HCT116 (cell line): ENCODE measurements at regions not wholly inside any gene's neighbourhood (a gene's known extent, or its start where the extent isn't known, plus 50 kb on each side); places are given as distances from the start of the nearest gene placed in this dataset.

ENCODE experiments used
- ATAC-seq: fragments of 200-7000 bp; cut with Tn5 transposase; 2 replicates; pipeline ENCODE4 v1.9.1; 2020; ENCODE audit warnings: mild to moderate bottlenecking, moderate library complexity
- BruUV-seq: library from RNA; stranded (reverse); fragments of 400-500 nt; replicated peaks from 2 replicates; lab custom pipeline; 2021; lab: Mats Ljungman, UMichigan
- CTCF ChIA-PET: fragments of 300-600 bp; sonication (Branson Sonifier 250); formaldehyde crosslinking; loops from one replicate; lab custom pipeline; 2021; ENCODE audit warnings: antibody characterized with exemption; lab: Charles Lee
- POLR2A ChIA-PET: fragments of 300-600, 350-600 bp; sonication (Branson Sonifier 250); formaldehyde crosslinking; loops from one replicate; lab custom pipeline; 2021; ENCODE audit warnings: antibody characterized with exemption; lab: Charles Lee
- RAD21 ChIA-PET, 2 experiments: fragments of 300-600 bp; sonication (Branson Sonifier 250); formaldehyde crosslinking; loops; one replicate each; lab custom pipeline; 2023; ENCODE audit warnings: low total read pairs in 2 of 2; ENCODE audit not compliant: uncharacterized antibody in 2 of 2, unreplicated experiment in 2 of 2, low non-redundant PET in 1 of 2; lab: Charles Lee
- DNase-seq: peaks from one replicate; pipeline ENCODE4 v3.0.0-alpha.2; 2010; ENCODE audit warnings: low read depth, low spot score
- H2AFZ ChIP-seq: fragments of 200-600 bp; shearing (Covaris generic), sonication (generic); 2 replicates; pipeline ENCODE4 v1.6.1; 2017; ENCODE audit warnings: low read depth, mixed run types, mixed read lengths, antibody characterized with exemption, low read length; ENCODE audit not compliant: poor library complexity, severe bottlenecking
- H3K27ac ChIP-seq: 2 replicates; pipeline ENCODE4 v1.5.1; 2012; ENCODE audit warnings: low read depth, low read length
- H3K27me3 ChIP-seq: fragments of 200-600 bp; sonication (generic); 2 replicates; pipeline ENCODE4 v1.6.1; 2016; ENCODE audit warnings: mixed run types, low read length, mixed read lengths; ENCODE audit not compliant: insufficient read depth
- H3K36me3 ChIP-seq, 2 experiments: fragments of 200-500 bp in 1 of 2; fragments of 200-600 bp in 1 of 2; sonication (Bioruptor generic) in 1 of 2; sonication (generic) in 1 of 2; 2 replicates each; pipeline versions ENCODE4 v1.5.1 to v1.6.1; 2014 to 2016; ENCODE audit warnings: low read length in 2 of 2, inconsistent platforms in 1 of 2, mixed read lengths in 1 of 2, mixed run types in 1 of 2; ENCODE audit not compliant: insufficient read depth in 2 of 2, control insufficient read depth in 1 of 2
- H3K4me1 ChIP-seq, 2 experiments: fragments of 200-600 bp in 1 of 2; sonication (generic) in 1 of 2; 2 replicates each; pipeline versions ENCODE4 v1.5.1 to v1.6.1; 2012 to 2017; ENCODE audit warnings: low read length in 2 of 2, inconsistent platforms in 1 of 2, mild to moderate bottlenecking in 1 of 2, mixed read lengths in 1 of 2, mixed run types in 1 of 2, moderate library complexity in 1 of 2; ENCODE audit not compliant: insufficient read depth in 2 of 2, control insufficient read depth in 1 of 2
- H3K4me2 ChIP-seq: fragments of 200-600 bp; sonication (generic); 2 replicates; pipeline ENCODE4 v1.6.1; 2017; ENCODE audit warnings: mixed run types, low read length, mixed read lengths
- H3K4me3 ChIP-seq, 2 experiments: fragments of 200-600 bp in 1 of 2; sonication (generic) in 1 of 2; replicated peaks in 1 of 2; 2 replicates each; pipeline ENCODE4 v1.5.1; 2011 to 2016; ENCODE audit warnings: low read length in 2 of 2, control low read depth in 1 of 2, low read depth in 1 of 2, mild to moderate bottlenecking in 1 of 2, mixed read lengths in 1 of 2, mixed run types in 1 of 2
- H3K79me2 ChIP-seq: fragments of 200-600 bp; sonication (generic); 2 replicates; pipeline ENCODE4 v1.6.1; 2017; ENCODE audit warnings: mild to moderate bottlenecking, mixed run types, low read length, moderate library complexity, mixed read lengths; ENCODE audit not compliant: insufficient read depth
- H3K9ac ChIP-seq: fragments of 200-600 bp; sonication (generic); 2 replicates; pipeline ENCODE4 v1.6.1; 2016; ENCODE audit warnings: low read length, mixed read lengths
- H3K9me2 ChIP-seq: fragments of 200-600 bp; sonication (generic), shearing (Covaris generic); 2 replicates; pipeline ENCODE4 v1.6.1; 2017; ENCODE audit warnings: mixed run types, mild to moderate bottlenecking, moderate library complexity; ENCODE audit not compliant: insufficient read depth
- H3K9me3 ChIP-seq, 2 experiments: fragments of 200-500 bp in 1 of 2; fragments of 200-600 bp in 1 of 2; sonication (Bioruptor generic) in 1 of 2; sonication (generic) in 1 of 2; 2 replicates each; pipeline ENCODE4 v1.6.1; 2014 to 2017; ENCODE audit warnings: low read length in 2 of 2, mixed read lengths in 2 of 2, inconsistent platforms in 1 of 2, low read depth in 1 of 2, mild to moderate bottlenecking in 1 of 2, mixed run types in 1 of 2, moderate library complexity in 1 of 2; ENCODE audit not compliant: control insufficient read depth in 1 of 2, insufficient read depth in 1 of 2
- H4K20me1 ChIP-seq: fragments of 200-600 bp; sonication (generic), shearing (Covaris generic); 2 replicates; pipeline ENCODE4 v1.6.1; 2017; ENCODE audit warnings: mixed run types, mild to moderate bottlenecking, moderate library complexity; ENCODE audit not compliant: insufficient read depth
- ATF3 ChIP-seq: IDR thresholded peaks from 2 replicates; pipeline ENCODE4 v1.6.1; 2012
- CBX3 ChIP-seq: IDR thresholded peaks from 2 replicates; pipeline ENCODE4 v1.6.1; 2012; ENCODE audit warnings: low read depth
- CEBPB ChIP-seq: IDR thresholded peaks from 2 replicates; pipeline ENCODE4 v1.6.1; 2012; ENCODE audit warnings: low read depth
- CTCF ChIP-seq, 3 experiments: fragments of 200-600 bp in 1 of 3; sonication (generic) in 1 of 3; IDR thresholded peaks in 2 of 3; conservative IDR thresholded peaks in 1 of 3; 2 replicates each; pipeline ENCODE4 v1.5.1; 2012 to 2017; ENCODE audit warnings: low read depth in 2 of 3, low read length in 2 of 3, antibody characterized with exemption in 1 of 3, borderline replicate concordance in 1 of 3, control low read depth in 1 of 3, mild to moderate bottlenecking in 1 of 3, mixed read lengths in 1 of 3, mixed run types in 1 of 3, moderate library complexity in 1 of 3; ENCODE audit not compliant: insufficient read depth in 1 of 3
- ELF1 ChIP-seq: IDR thresholded peaks from 2 replicates; pipeline ENCODE4 v1.6.1; 2012; ENCODE audit warnings: low read depth, borderline replicate concordance
- EZH2 ChIP-seq: fragments of 200-600 bp; sonication (generic); IDR thresholded peaks from 2 replicates; pipeline ENCODE4 v1.6.1; 2017; ENCODE audit warnings: antibody characterized with exemption, mixed run types
- EZH2phosphoT487 ChIP-seq: fragments of 200-600 bp; IDR thresholded peaks from 2 replicates; pipeline ENCODE4 v1.6.1; 2018; ENCODE audit warnings: antibody characterized with exemption, borderline replicate concordance
- FOSL1 ChIP-seq: IDR thresholded peaks from 2 replicates; pipeline ENCODE4 v1.6.1; 2012; ENCODE audit warnings: low read depth
- JUND ChIP-seq: IDR thresholded peaks from 2 replicates; pipeline ENCODE4 v1.6.1; 2012
- POLR2A ChIP-seq: IDR thresholded peaks from 2 replicates; pipeline ENCODE4 v1.7.0; 2011; ENCODE audit warnings: borderline replicate concordance; ENCODE audit not compliant: insufficient read depth, insufficient read length; ENCODE audit errors: extremely low read depth
- REST ChIP-seq: IDR thresholded peaks from 2 replicates; pipeline ENCODE4 v1.6.1; 2012; ENCODE audit warnings: low read depth
- SIN3A ChIP-seq: IDR thresholded peaks from 2 replicates; pipeline ENCODE4 v1.6.1; 2012; ENCODE audit warnings: low read depth
- SRF ChIP-seq: IDR thresholded peaks from 2 replicates; pipeline ENCODE4 v1.6.1; 2012; ENCODE audit warnings: low read depth
- YY1 ChIP-seq: IDR thresholded peaks from 2 replicates; pipeline ENCODE4 v1.6.1; 2011; ENCODE audit warnings: low read length, low read depth, moderate library complexity, mild to moderate bottlenecking; ENCODE audit not compliant: insufficient replicate concordance; ENCODE audit errors: extremely low read depth
- ZBTB33 ChIP-seq: IDR thresholded peaks from 2 replicates; pipeline ENCODE4 v1.6.1; 2011; ENCODE audit warnings: mild to moderate bottlenecking, low read length, moderate library complexity; ENCODE audit not compliant: insufficient replicate concordance; ENCODE audit errors: extremely low read depth
- ZFX ChIP-seq: fragments of 450-650 bp; IDR thresholded peaks from 2 replicates; pipeline ENCODE4 v1.6.1; 2017
- ZNF274 ChIP-seq: fragments of 200-500 bp; sonication (Bioruptor generic); IDR thresholded peaks from 2 replicates; pipeline ENCODE4 v1.6.1; 2014; ENCODE audit warnings: mild to moderate bottlenecking, low read depth, low read length, inconsistent platforms
- intact Hi-C: fragments of 100-400 bp; cut with micrococcal nuclease; formaldehyde crosslinking; loops from 2 replicates; pipeline ENCODE4 v1.10.0; 2022

- Histone ChIP-seq H3K4me2 (no peak overlapping the region), H3K79me2 (no peaks in the 10 kb centered on the region), H3K4me3 (no peak overlapping the region), H2AFZ (no peak overlapping the region), H4K20me1 (no peaks in the 10 kb centered on the region), H3K9me3 (no peaks in the 10 kb centered on the region), H3K27me3 (no peaks in the 10 kb centered on the region)
- intact Hi-C loops, result no loop called here
- BruUV-seq, result no TSS peak
- ATAC-seq, result no peak
- no peak for TF ChIP-seq YY1
- TF ChIP-seq ZBTB33, result no peak
- TF ChIP-seq EZH2phosphoT487, result no peak
- TF ChIP-seq POLR2A, result no peak
- no peak for TF ChIP-seq CBX3
- TF ChIP-seq ELF1, result no peak
- no peak for TF ChIP-seq SIN3A
- no peak for TF ChIP-seq ZFX
- no peak for TF ChIP-seq ZNF274
- no peak for TF ChIP-seq CEBPB
- TF ChIP-seq JUND, result no peak
- TF ChIP-seq SRF, result no peak
- TF ChIP-seq EZH2, result no peak
- TF ChIP-seq REST, result no peak
- TF ChIP-seq ATF3, result no peak
- TF ChIP-seq FOSL1, result no peak
- TF ChIP-seq CTCF (IDR thresholded peaks at IDR 0.05 in 2 of 3, conservative IDR thresholded peaks at IDR 0.05 in 1 of 3; ENCODE audit: borderline replicate concordance in 1 of 3, insufficient read depth in 1 of 3, low read depth in 2 of 3, low read length in 2 of 3), result no peak
- TF ChIP-seq, all 23 proteins: peak for 0
- no peak for DNase-seq
- H3K9ac ChIP-seq, result no peak overlapping the region
- no peaks in the 10 kb centered on the region for H3K9me2 ChIP-seq
- H3K27ac ChIP-seq, result no peak overlapping the region
- ChIA-PET RAD21 (no interaction called here), POLR2A (no interaction called here), CTCF (no interaction called here)
- H3K36me3 ChIP-seq, result no peaks in the 10 kb centered on the region
- peaks cover 0 to 8% of the 10 kb centered on the region in 2 experiments; a peak in 1 of 4 replicates for H3K4me1 ChIP-seq
Measured at GRCh38 chr6:139703780-139704179, 329.3 kb upstream of the CITED2 start.
